ENCODE measurements at regions not wholly inside any gene's neighbourhood (a gene's known extent, or its start where the extent isn't known, plus 50 kb on each side); places are given as distances from the start of the nearest gene placed in this dataset.

DNA sequence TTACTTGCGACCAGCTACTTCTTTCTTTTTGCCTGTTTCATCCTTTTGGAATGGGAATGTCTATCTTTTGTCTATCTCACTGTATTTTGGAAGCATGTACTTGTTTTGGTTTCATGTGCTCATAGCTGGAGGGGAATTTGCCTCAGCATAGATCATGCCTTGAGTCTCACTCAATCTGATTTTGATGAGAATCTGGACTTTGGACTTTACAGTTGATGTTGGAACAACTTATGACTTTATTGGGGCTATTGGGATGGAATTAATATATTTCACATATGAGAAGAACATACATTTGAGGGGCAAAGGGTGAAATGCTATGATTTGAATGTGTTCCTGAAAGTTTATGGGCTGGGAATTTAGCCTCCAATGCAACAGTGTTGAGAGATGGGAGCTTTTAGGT is 206.2 kb upstream of the DDI1 start:
- Histone ChIP-seq H4K20me1 (ENCODE audit: low read depth) (no peaks in the 10 kb centered on the region), H3K4me2 (no peak overlapping the region), H3K27me3 (no peaks in the 10 kb centered on the region), H3K9me3 (ENCODE audit: low read depth) (no peaks in the 10 kb centered on the region), H3K9ac (no peak overlapping the region), H3K36me3 (no peaks in the 10 kb centered on the region), H3K79me2 (ENCODE audit: low read depth) (no peaks in the 10 kb centered on the region), H3K4me3 (no peak overlapping the region), H2AFZ (replicated peaks) (no peak overlapping the region), H3F3A (ENCODE audit: low read depth) (no peaks in the 10 kb centered on the region), H3K27ac (no peak overlapping the region), H3K4me1 (no peaks in the 10 kb centered on the region)
- H3K9me3 Mint-ChIP-seq: peaks cover 25% of the 10 kb centered on the region
- peaks cover 2% of the 10 kb centered on the region for H3K36me3 Mint-ChIP-seq
- peaks cover 2% of the 10 kb centered on the region for H3K27me3 Mint-ChIP-seq (ENCODE audit: insufficient read depth, low read depth)
- no peak overlapping the region for H3K4me3 Mint-ChIP-seq
- no peak overlapping the region for H3K27ac Mint-ChIP-seq
- H3K4me1 Mint-ChIP-seq: no peaks in the 10 kb centered on the region
- TF ChIP-seq EZH2phosphoT487 (IDR thresholded peaks at IDR 0.05) (no peak), EZH2 (IDR thresholded peaks at IDR 0.05) (no peak)
- TF ChIP-seq, protein P1, sequence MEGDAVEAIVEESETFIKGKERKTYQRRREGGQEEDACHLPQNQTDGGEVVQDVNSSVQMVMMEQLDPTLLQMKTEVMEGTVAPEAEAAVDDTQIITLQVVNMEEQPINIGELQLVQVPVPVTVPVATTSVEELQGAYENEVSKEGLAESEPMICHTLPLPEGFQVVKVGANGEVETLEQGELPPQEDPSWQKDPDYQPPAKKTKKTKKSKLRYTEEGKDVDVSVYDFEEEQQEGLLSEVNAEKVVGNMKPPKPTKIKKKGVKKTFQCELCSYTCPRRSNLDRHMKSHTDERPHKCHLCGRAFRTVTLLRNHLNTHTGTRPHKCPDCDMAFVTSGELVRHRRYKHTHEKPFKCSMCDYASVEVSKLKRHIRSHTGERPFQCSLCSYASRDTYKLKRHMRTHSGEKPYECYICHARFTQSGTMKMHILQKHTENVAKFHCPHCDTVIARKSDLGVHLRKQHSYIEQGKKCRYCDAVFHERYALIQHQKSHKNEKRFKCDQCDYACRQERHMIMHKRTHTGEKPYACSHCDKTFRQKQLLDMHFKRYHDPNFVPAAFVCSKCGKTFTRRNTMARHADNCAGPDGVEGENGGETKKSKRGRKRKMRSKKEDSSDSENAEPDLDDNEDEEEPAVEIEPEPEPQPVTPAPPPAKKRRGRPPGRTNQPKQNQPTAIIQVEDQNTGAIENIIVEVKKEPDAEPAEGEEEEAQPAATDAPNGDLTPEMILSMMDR (IDR thresholded peaks at IDR 0.05): no peak
- no peak for DNase-seq (ENCODE audit: low spot score)

DNA sequence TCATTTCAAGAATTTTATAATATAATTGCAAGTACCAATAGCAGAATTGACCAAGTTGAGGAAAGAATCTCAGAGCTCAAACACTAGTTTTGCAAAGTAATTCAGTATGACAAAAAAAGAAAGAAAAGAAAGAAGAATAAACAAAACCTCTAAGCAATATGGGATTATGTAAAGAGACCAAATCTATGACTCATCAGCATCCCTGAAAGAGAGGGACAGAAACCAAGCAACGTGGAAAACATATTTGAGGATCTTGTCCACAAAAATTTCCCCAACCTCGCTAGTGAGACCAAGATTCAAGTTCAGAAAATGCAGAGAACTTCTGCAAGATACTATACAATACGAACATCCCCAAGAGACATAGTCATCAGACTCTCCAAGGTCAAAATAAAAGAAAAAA is 203.7 kb upstream of the DDI1 start:
- no peak overlapping the region for H3K9ac ChIP-seq
- no peak for DNase-seq (ENCODE audit: low spot score)
- H3K36me3 ChIP-seq: no peaks in the 10 kb centered on the region
- no peaks in the 10 kb centered on the region for H3K4me1 Mint-ChIP-seq
- no peaks in the 10 kb centered on the region for H4K20me1 ChIP-seq (ENCODE audit: low read depth)
- no peaks in the 10 kb centered on the region for H3K79me2 ChIP-seq (ENCODE audit: low read depth)
- H3K27me3 Mint-ChIP-seq (ENCODE audit: insufficient read depth, low read depth): peaks cover 2% of the 10 kb centered on the region
- H3K4me2 ChIP-seq: no peak overlapping the region
- no peak for TF ChIP-seq EZH2phosphoT487 (IDR thresholded peaks at IDR 0.05)
- TF ChIP-seq EZH2 (IDR thresholded peaks at IDR 0.05): no peak
- TF ChIP-seq, protein P1 (IDR thresholded peaks at IDR 0.05): no peak
- H3F3A ChIP-seq (ENCODE audit: low read depth): no peaks in the 10 kb centered on the region
- H3K27ac ChIP-seq: no peak overlapping the region
- H3K4me3 ChIP-seq: no peak overlapping the region
- H3K9me3 Mint-ChIP-seq: peaks cover 36% of the 10 kb centered on the region
- H3K4me3 Mint-ChIP-seq: no peak overlapping the region
- H3K27me3 ChIP-seq: no peaks in the 10 kb centered on the region
- no peaks in the 10 kb centered on the region for H3K4me1 ChIP-seq
- no peaks in the 10 kb centered on the region for H3K9me3 ChIP-seq (ENCODE audit: low read depth)
- no peak overlapping the region for H2AFZ ChIP-seq (replicated peaks)
- peaks cover 2% of the 10 kb centered on the region for H3K36me3 Mint-ChIP-seq
- no peak overlapping the region for H3K27ac Mint-ChIP-seq

DNA sequence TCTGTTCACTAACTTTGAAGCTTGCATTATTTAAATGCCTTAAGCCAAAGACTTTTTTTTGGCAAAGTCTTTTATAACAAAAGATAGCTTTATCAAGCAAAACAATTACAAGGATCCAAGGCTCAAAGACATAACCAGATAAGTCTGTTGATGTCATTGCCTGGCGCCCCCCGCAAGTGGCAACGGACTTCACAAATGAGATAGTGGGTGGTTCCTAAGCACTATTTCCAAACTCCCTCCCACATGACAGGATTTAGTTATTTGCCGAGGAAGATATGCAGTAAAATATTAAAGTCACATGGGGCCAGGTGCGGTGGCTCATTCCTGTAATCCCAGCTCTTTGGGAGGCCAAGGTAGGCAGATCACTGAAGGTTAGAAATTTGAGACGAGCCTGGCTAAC is 194.2 kb upstream of the DDI1 start:
- Histone ChIP-seq H4K20me1 (ENCODE audit: low read depth) (no peaks in the 10 kb centered on the region), H3K27me3 (no peaks in the 10 kb centered on the region), H3K4me2 (no peak overlapping the region), H3K4me3 (no peak overlapping the region), H3K9ac (no peak overlapping the region), H3K27ac (no peak overlapping the region), H3K9me3 (ENCODE audit: low read depth) (no peaks in the 10 kb centered on the region), H3F3A (ENCODE audit: low read depth) (no peaks in the 10 kb centered on the region), H3K4me1 (peaks cover 8% of the 10 kb centered on the region), H2AFZ (replicated peaks) (no peak overlapping the region), H3K36me3 (no peaks in the 10 kb centered on the region), H3K79me2 (ENCODE audit: low read depth) (no peaks in the 10 kb centered on the region)
- DNase-seq (ENCODE audit: low spot score): no peak
- TF ChIP-seq EZH2phosphoT487 (IDR thresholded peaks at IDR 0.05): no peak
- H3K27me3 Mint-ChIP-seq (ENCODE audit: insufficient read depth, low read depth): no peaks in the 10 kb centered on the region
- no peak overlapping the region for H3K4me3 Mint-ChIP-seq
- no peaks in the 10 kb centered on the region for H3K36me3 Mint-ChIP-seq
- H3K27ac Mint-ChIP-seq: no peak overlapping the region
- H3K9me3 Mint-ChIP-seq: peaks cover 3% of the 10 kb centered on the region
- H3K4me1 Mint-ChIP-seq: peaks cover 30% of the 10 kb centered on the region

DNA sequence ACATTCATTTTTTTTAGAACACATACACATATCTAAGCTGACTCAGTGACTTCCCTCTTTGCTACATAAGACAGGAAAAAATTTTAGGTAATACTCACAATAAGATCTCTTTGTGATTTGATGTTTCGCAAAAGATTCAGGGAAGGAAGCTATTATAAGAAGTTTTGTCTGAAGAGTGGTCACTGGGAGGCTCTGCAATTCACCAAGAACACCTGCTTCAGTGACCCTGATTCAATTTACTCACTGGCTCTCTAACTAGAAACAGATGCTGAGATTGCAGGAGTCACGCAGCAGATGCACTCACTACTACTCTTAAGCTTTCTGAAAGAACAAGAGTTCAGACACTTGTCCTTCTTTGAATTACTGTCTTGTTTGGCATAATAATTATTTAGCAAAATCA is 193.6 kb upstream of the DDI1 start:
- Mint-ChIP-seq H3K4me1 (peaks cover 30% of the 10 kb centered on the region), H3K27me3 (ENCODE audit: insufficient read depth, low read depth) (no peaks in the 10 kb centered on the region), H3K36me3 (no peaks in the 10 kb centered on the region), H3K27ac (no peak overlapping the region), H3K9me3 (peaks cover 2% of the 10 kb centered on the region), H3K4me3 (no peak overlapping the region)
- Histone ChIP-seq H2AFZ (replicated peaks) (no peak overlapping the region), H3K9me3 (ENCODE audit: low read depth) (no peaks in the 10 kb centered on the region), H3K27ac (no peak overlapping the region), H3K4me2 (no peak overlapping the region), H3K79me2 (ENCODE audit: low read depth) (no peaks in the 10 kb centered on the region), H3K4me3 (no peak overlapping the region), H3K27me3 (no peaks in the 10 kb centered on the region), H3K9ac (no peak overlapping the region), H3F3A (ENCODE audit: low read depth) (no peaks in the 10 kb centered on the region), H3K36me3 (no peaks in the 10 kb centered on the region), H3K4me1 (peaks cover 8% of the 10 kb centered on the region), H4K20me1 (ENCODE audit: low read depth) (no peaks in the 10 kb centered on the region)
- DNase-seq (ENCODE audit: low spot score): peak; percentile 42
- no peak for TF ChIP-seq EZH2 (IDR thresholded peaks at IDR 0.05)
- no peak for TF ChIP-seq EZH2phosphoT487 (IDR thresholded peaks at IDR 0.05)
- TF ChIP-seq, protein P1 (IDR thresholded peaks at IDR 0.05): no peak
